GM21528 (cell line): ENCODE measurements at regions not wholly inside any gene's neighbourhood (a gene's known extent, or its start where the extent isn't known, plus 50 kb on each side); places are given as distances from the start of the nearest gene placed in this dataset.

Source experiments
- ATAC-seq: cut with Tn5 transposase; IDR thresholded peaks from one replicate; pipeline ENCODE4 v1.9.1; 2021; ENCODE audit warnings: mild to moderate bottlenecking, moderate library complexity; ENCODE audit not compliant: unreplicated experiment, low FRiP score

- ATAC-seq, result no peak
These were observed 73.2 kb upstream of the VRK1 start for GRCh38 chr14:96723946-96724345.

GRCh38 chr14:96725232-96725631 lies 72.0 kb upstream of the VRK1 start:
- ATAC-seq, result no peak

GRCh38 chr14:96727073-96727472 lies 70.1 kb upstream of the VRK1 start:
- ATAC-seq, result no peak

GRCh38 chr14:96727491-96727890 lies 69.7 kb upstream of the VRK1 start:
- ATAC-seq, result no peak

GRCh38 chr14:96727980-96728717 lies 69.0 kb upstream of the VRK1 start:
- no peak for ATAC-seq

- no peak for ATAC-seq
These were observed 67.3 kb upstream of the VRK1 start for GRCh38 chr14:96729889-96730288.

- no peak for ATAC-seq
These were observed 66.8 kb upstream of the VRK1 start for GRCh38 chr14:96730386-96730785.

GRCh38 chr14:96734076-96734622 lies 63.0 kb upstream of the VRK1 start:
- no peak for ATAC-seq

- ATAC-seq, result no peak
These were observed 61.7 kb upstream of the VRK1 start for GRCh38 chr14:96735526-96735925.

GRCh38 chr14:96736439-96736838 lies 60.7 kb upstream of the VRK1 start:
- no peak for ATAC-seq

- no peak for ATAC-seq
These were observed 59.3 kb upstream of the VRK1 start for GRCh38 chr14:96737881-96738280.

- no peak for ATAC-seq
These were observed 57.8 kb upstream of the VRK1 start for GRCh38 chr14:96739200-96739910.

GRCh38 chr14:96741151-96741977 lies 55.8 kb upstream of the VRK1 start:
- ATAC-seq, result peak; percentile 90

- ATAC-seq, result no peak
These were observed 52.9 kb upstream of the VRK1 start for GRCh38 chr14:96744262-96744661.

- ATAC-seq, result no peak
These were observed 51.6 kb upstream of the VRK1 start for GRCh38 chr14:96745500-96746051.

- no peak for ATAC-seq
These were observed 51.1 kb upstream of the VRK1 start for GRCh38 chr14:96746101-96746500.

- no peak for ATAC-seq
These were observed 50.2 kb upstream of the VRK1 start for GRCh38 chr14:96747006-96747405.
